Mesenchymal stem cell (in vitro differentiated cells and primary cell): ENCODE measurements at regions not wholly inside any gene's neighbourhood (a gene's known extent, or its start where the extent isn't known, plus 50 kb on each side); places are given as distances from the start of the nearest gene placed in this dataset.

ENCODE experiments used
- DNase-seq: peaks from one replicate; pipeline ENCODE4 v3.0.0-alpha.2; 2013
- H2AFZ ChIP-seq: one replicate; pipeline ENCODE4 v1.6.1; 2013; ENCODE audit warnings: low read depth, mild to moderate bottlenecking, control low read depth, inconsistent platforms, low read length, moderate library complexity
- H2AK5ac ChIP-seq: 2 replicates; pipeline ENCODE4 v1.6.1; 2013; ENCODE audit warnings: low read length, moderate library complexity, mild to moderate bottlenecking, inconsistent platforms; ENCODE audit not compliant: severe bottlenecking
- H2BK120ac ChIP-seq: one replicate; pipeline ENCODE4 v1.6.1; 2013; ENCODE audit warnings: low read depth, mild to moderate bottlenecking, inconsistent platforms, low read length, moderate library complexity
- H2BK12ac ChIP-seq, 2 experiments: one replicate each; pipeline ENCODE4 v1.6.1; 2013; ENCODE audit warnings: inconsistent platforms in 2 of 2, low read length in 2 of 2, mild to moderate bottlenecking in 2 of 2, moderate library complexity in 2 of 2, control low read depth in 1 of 2
- H2BK15ac ChIP-seq: one replicate; pipeline ENCODE4 v1.6.1; 2013; ENCODE audit warnings: mild to moderate bottlenecking, low read depth, inconsistent platforms; ENCODE audit not compliant: poor library complexity, severe bottlenecking
- H2BK5ac ChIP-seq: 2 replicates; pipeline ENCODE4 v1.6.1; 2013; ENCODE audit warnings: low read depth, mild to moderate bottlenecking, low read length, control low read depth, inconsistent platforms; ENCODE audit not compliant: poor library complexity, severe bottlenecking
- H3K14ac ChIP-seq, 2 experiments: one replicate each; pipeline ENCODE4 v1.6.1; 2013; ENCODE audit warnings: inconsistent platforms in 2 of 2, low read length in 2 of 2, control low read depth in 1 of 2, mild to moderate bottlenecking in 1 of 2, moderate library complexity in 1 of 2
- H3K18ac ChIP-seq, 2 experiments: one replicate each; pipeline ENCODE4 v1.6.1; 2013; ENCODE audit warnings: inconsistent platforms in 2 of 2, low read length in 2 of 2, control low read depth in 1 of 2, low read depth in 1 of 2, mild to moderate bottlenecking in 1 of 2
- H3K23ac ChIP-seq, 2 experiments: one replicate each; pipeline ENCODE4 v1.6.1; 2013; ENCODE audit warnings: inconsistent platforms in 2 of 2, low read length in 2 of 2, mild to moderate bottlenecking in 2 of 2, moderate library complexity in 2 of 2, control low read depth in 1 of 2
- H3K27ac ChIP-seq: 2 replicates; pipeline ENCODE4 v1.5.1; 2013; ENCODE audit warnings: mild to moderate bottlenecking, moderate library complexity, low read length, control low read depth, inconsistent platforms; ENCODE audit not compliant: poor library complexity, severe bottlenecking
- H3K27me3 ChIP-seq, 2 experiments: 2 replicates each; pipeline versions ENCODE4 v1.6.1 to v1.7.0; 2013; ENCODE audit warnings: low read length in 2 of 2, mild to moderate bottlenecking in 2 of 2, moderate library complexity in 2 of 2, control low read depth in 1 of 2, inconsistent platforms in 1 of 2; ENCODE audit not compliant: control insufficient read depth in 1 of 2, insufficient read depth in 1 of 2
- H3K36me3 ChIP-seq, 2 experiments: 2 replicates each; pipeline versions ENCODE4 v1.6.1 to v1.7.0; 2013; ENCODE audit warnings: low read length in 2 of 2, control low read depth in 1 of 2, inconsistent platforms in 1 of 2, low read depth in 1 of 2, mild to moderate bottlenecking in 1 of 2; ENCODE audit not compliant: insufficient read depth in 2 of 2, control insufficient read depth in 1 of 2
- H3K4ac ChIP-seq, 2 experiments: one replicate each; pipeline ENCODE4 v1.6.1; 2013; ENCODE audit warnings: inconsistent platforms in 2 of 2, low read length in 2 of 2, mild to moderate bottlenecking in 2 of 2, moderate library complexity in 2 of 2, control low read depth in 1 of 2, low read depth in 1 of 2
- H3K4me1 ChIP-seq: 2 replicates; pipeline ENCODE4 v1.6.1; 2013; ENCODE audit warnings: low read depth, low read length, control low read depth; ENCODE audit not compliant: control insufficient read depth, insufficient read depth
- H3K4me2 ChIP-seq: 2 replicates; pipeline ENCODE4 v1.6.1; 2013; ENCODE audit warnings: low read length, mild to moderate bottlenecking, inconsistent platforms; ENCODE audit not compliant: poor library complexity, severe bottlenecking
- H3K4me3 ChIP-seq, 2 experiments: 2 replicates each; pipeline versions ENCODE4 v1.5.1 to v1.7.0; 2013; ENCODE audit warnings: low read length in 2 of 2, mild to moderate bottlenecking in 2 of 2, control low read depth in 1 of 2, low read depth in 1 of 2; ENCODE audit not compliant: insufficient read depth in 1 of 2
- H3K79me1 ChIP-seq: replicated peaks from 2 replicates; pipeline ENCODE4 v1.6.1; 2013; ENCODE audit warnings: mild to moderate bottlenecking, control low read depth, low read length, inconsistent platforms; ENCODE audit not compliant: poor library complexity, severe bottlenecking
- H3K9ac ChIP-seq: 2 replicates; pipeline ENCODE4 v1.7.0; 2013; ENCODE audit warnings: mild to moderate bottlenecking, low read length, moderate library complexity
- H3K9me3 ChIP-seq: 2 replicates; pipeline ENCODE4 v1.7.0; 2013; ENCODE audit warnings: mild to moderate bottlenecking, low read length; ENCODE audit not compliant: control insufficient read depth
- H4K8ac ChIP-seq: one replicate; pipeline ENCODE4 v1.6.1; 2013; ENCODE audit warnings: inconsistent platforms, mild to moderate bottlenecking, low read length, moderate library complexity
- H4K91ac ChIP-seq: one replicate; pipeline ENCODE4 v1.6.1; 2013; ENCODE audit warnings: mild to moderate bottlenecking, low read length, inconsistent platforms
- WGBS: methylation state at CpG from one replicate; pipeline ENCODE4 v1.1.7; 2013; ENCODE audit warnings: mixed read lengths; 5-methylcytosine and 5-hydroxymethylcytosine counted together

- no peak overlapping the region for H4K8ac ChIP-seq
- no peak overlapping the region for H2AFZ ChIP-seq
- H3K4me2 ChIP-seq, result no peak overlapping the region
- no peak overlapping the region for H3K18ac ChIP-seq
- H3K4ac ChIP-seq, result no peak overlapping the region
- H3K36me3 ChIP-seq, result no peaks in the 10 kb centered on the region
- H2BK120ac ChIP-seq, result no peak overlapping the region
- no peaks in the 10 kb centered on the region for H3K27me3 ChIP-seq
- H2BK15ac ChIP-seq, result no peak overlapping the region
- H2BK12ac ChIP-seq, result no peak overlapping the region
- H3K9ac ChIP-seq, result no peak overlapping the region
- no peak overlapping the region for H2BK5ac ChIP-seq
- no peak overlapping the region for H2AK5ac ChIP-seq
- no peaks in the 10 kb centered on the region for H3K79me1 ChIP-seq
- H3K14ac ChIP-seq, result no peak overlapping the region
- no CpG with 5 or more reads among the region's 1 CpG for WGBS
- DNase-seq, result no peak
- H3K23ac ChIP-seq, result no peak overlapping the region
- no peaks in the 10 kb centered on the region for H3K4me1 ChIP-seq
- H3K4me3 ChIP-seq, result no peak overlapping the region
- no peak overlapping the region for H3K27ac ChIP-seq
- no peak overlapping the region for H4K91ac ChIP-seq
- H3K9me3 ChIP-seq, result peaks cover 13% of the 10 kb centered on the region
Measured at GRCh38 chr13:63607153-63607552, 2191.5 kb upstream of the PCDH20 start.

GRCh38 chr13:63605962-63606361 lies 2190.3 kb upstream of the PCDH20 start:
- H4K8ac ChIP-seq, result no peak overlapping the region
- H3K4me1 ChIP-seq, result no peaks in the 10 kb centered on the region
- H2BK5ac ChIP-seq, result no peak overlapping the region
- no peak overlapping the region for H2AFZ ChIP-seq
- H3K36me3 ChIP-seq, result no peaks in the 10 kb centered on the region
- H3K4me2 ChIP-seq, result no peak overlapping the region
- H3K23ac ChIP-seq, result no peak overlapping the region
- H3K9me3 ChIP-seq, result peaks cover 13% of the 10 kb centered on the region
- H3K27me3 ChIP-seq, result no peaks in the 10 kb centered on the region
- no peak overlapping the region for H4K91ac ChIP-seq
- H3K14ac ChIP-seq, result no peak overlapping the region
- H3K18ac ChIP-seq, result no peak overlapping the region
- H3K27ac ChIP-seq, result no peak overlapping the region
- H3K4ac ChIP-seq, result no peak overlapping the region
- H2BK120ac ChIP-seq, result no peak overlapping the region
- no peak for DNase-seq
- H3K79me1 ChIP-seq, result no peaks in the 10 kb centered on the region
- no peak overlapping the region for H3K4me3 ChIP-seq
- no peak overlapping the region for H2BK15ac ChIP-seq
- H2AK5ac ChIP-seq, result no peak overlapping the region
- H3K9ac ChIP-seq, result no peak overlapping the region
- H2BK12ac ChIP-seq, result no peak overlapping the region

GRCh38 chr13:63605403-63605802 lies 2189.8 kb upstream of the PCDH20 start:
- Histone ChIP-seq H3K14ac (no peak overlapping the region), H3K79me1 (no peaks in the 10 kb centered on the region), H3K4me1 (no peaks in the 10 kb centered on the region), H2BK120ac (no peak overlapping the region), H3K4me3 (no peak overlapping the region), H4K8ac (no peak overlapping the region), H3K27ac (no peak overlapping the region), H2BK12ac (no peak overlapping the region), H3K36me3 (no peaks in the 10 kb centered on the region), H3K9me3 (peaks cover 13% of the 10 kb centered on the region), H2BK15ac (no peak overlapping the region), H3K27me3 (no peaks in the 10 kb centered on the region), H3K4me2 (no peak overlapping the region), H3K4ac (no peak overlapping the region), H2BK5ac (no peak overlapping the region), H3K18ac (no peak overlapping the region), H2AFZ (no peak overlapping the region), H4K91ac (no peak overlapping the region), H3K9ac (no peak overlapping the region), H3K23ac (no peak overlapping the region), H2AK5ac (no peak overlapping the region)
- WGBS, result 97% methylated on average over 2 of the region's 2 CpGs
- DNase-seq, result no peak

GRCh38 chr13:63595811-63596210 lies 2180.2 kb upstream of the PCDH20 start:
- H2BK15ac ChIP-seq, result no peak overlapping the region
- no peaks in the 10 kb centered on the region for H3K27me3 ChIP-seq
- H3K4ac ChIP-seq, result no peak overlapping the region
- H3K79me1 ChIP-seq, result no peaks in the 10 kb centered on the region
- H3K36me3 ChIP-seq, result no peaks in the 10 kb centered on the region
- no peak overlapping the region for H3K4me2 ChIP-seq
- H3K23ac ChIP-seq, result no peak overlapping the region
- no peak overlapping the region for H2BK5ac ChIP-seq
- no peak overlapping the region for H3K18ac ChIP-seq
- no peak overlapping the region for H2BK12ac ChIP-seq
- no peak overlapping the region for H4K91ac ChIP-seq
- H2AK5ac ChIP-seq, result no peak overlapping the region
- no peak overlapping the region for H4K8ac ChIP-seq
- no peaks in the 10 kb centered on the region for H3K4me1 ChIP-seq
- no peak overlapping the region for H3K27ac ChIP-seq
- no peaks in the 10 kb centered on the region for H3K9me3 ChIP-seq
- H3K4me3 ChIP-seq, result no peak overlapping the region
- DNase-seq, result no peak
- no peak overlapping the region for H3K14ac ChIP-seq
- H2AFZ ChIP-seq, result no peak overlapping the region
- 95% methylated on average over 7 of the region's 7 CpGs for WGBS
- no peak overlapping the region for H2BK120ac ChIP-seq
- H3K9ac ChIP-seq, result no peak overlapping the region
